Pancreas (tissue), 10 donors: ENCODE measurements at regions not wholly inside any gene's neighbourhood (a gene's known extent, or its start where the extent isn't known, plus 50 kb on each side); places are given as distances from the start of the nearest gene placed in this dataset.
"Not testable (repeated sequence)": the region's sequence is repeated elsewhere in the genome, so short reads cannot be mapped to it uniquely, and the experiment has no call there.

Experiments
- ATAC-seq, 4 donors: fragments of 200-7000 bp; cut with Tn5 transposase; one replicate each; pipeline versions ENCODE4 v1.8.0 to v1.9.1; 2020; ENCODE audit warnings: mild to moderate bottlenecking in 4 of 4, moderate library complexity in 4 of 4
- DNase-seq, 6 donors: peaks; one replicate each; pipeline ENCODE4 v3.0.0-alpha.2; 2020
- FAIRE-seq: peaks from 2 replicates; lab custom pipeline; 2012; peaks lifted over from hg19 to GRCh38; lab: Jason Lieb, UNC
- H3K27ac ChIP-seq, 4 donors: fragments of 200-600 bp; sonication (generic); 1 replicate in 3 of 4; 2 replicates in 1 of 4; pipeline versions ENCODE4 v1.5.0 to v1.8.0; 2020
- H3K27me3 ChIP-seq, 4 donors: fragments of 200-600 bp; one replicate each; pipeline ENCODE4 v1.8.0; 2021
- H3K36me3 ChIP-seq, 3 donors: fragments of 200-600 bp; sonication (generic) in 1 of 3; one replicate each; pipeline versions ENCODE4 v1.5.0 to v1.8.0; 2020 to 2021
- H3K4me1 ChIP-seq, 3 donors: fragments of 200-600 bp; one replicate each; pipeline ENCODE4 v1.8.0; 2021
- H3K4me3 ChIP-seq, 4 donors: fragments of 200-600 bp; sonication (generic) in 2 of 4; one replicate each; pipeline versions ENCODE4 v1.5.0 to v1.8.0; 2020 to 2021
- H3K9me3 ChIP-seq, 4 donors: fragments of 200-600 bp; one replicate each; pipeline ENCODE4 v1.8.0; 2021
- WGBS, 2 donors: extraction: QIAGEN DNeasy Blood & Tissue Kit; methylation state at CpG; one replicate each; pipeline ENCODE4 v1.1.7; 2013; 5-methylcytosine and 5-hydroxymethylcytosine counted together
- intact Hi-C, 3 donors: fragments of 100-400 bp; cut with DNase I; formaldehyde crosslinking; loops; one replicate each; pipeline versions ENCODE4 v1.11.1 to v1.14.2; 2022
- donor health status: healthy with polysubstance abuse.
- donor health status: DM: no; HTN: no; CAD: no; lungs with moderate emphysema.
- donor health status: DM: no; HTN: no; CAD: no.
- donor health status: control.
- donor health status: control.
- donor health status: Bipolar disorder and iron deficiency.
- donor health status: DM: yes; HTN: yes; CAD: no.
- donor health status: DM: no; HTN: no; CAD: no.
- donor health status: DM: no; HTN: no; CAD: no.
- donor health status: DM: yes; HTN: yes; CAD: no.

- H3K4me1 ChIP-seq, H3K36me3 ChIP-seq, intact Hi-C loops, FAIRE-seq, H3K9me3 ChIP-seq, H3K27me3 ChIP-seq: not testable (repeated sequence)
- 1% methylated on average over 48 to 57 of the region's 60 CpGs for WGBS, 2 donors
- Histone ChIP-seq H3K27ac (peak overlapping the region in 2 of 4 donors; percentile 22 to 31), H3K4me3 (peak overlapping the region; percentile 2 to 38 (median 18))
- ATAC-seq = peak; percentile 99 to 100 (median 100)
- DNase-seq = peak; percentile 64 to 95 (median 82)
Measured at GRCh38 chr9:62838024-62838718, 1648.3 kb downstream of the SPATA31A7 start.

- H3K27ac ChIP-seq, H3K36me3 ChIP-seq, H3K9me3 ChIP-seq, H3K4me1 ChIP-seq, FAIRE-seq, H3K4me3 ChIP-seq, DNase-seq, ATAC-seq, intact Hi-C loops: not testable (repeated sequence)
- H3K27me3 ChIP-seq = peaks cover 0 to 10% (median 3%) of the 10 kb centered on the region in 4 donors
- WGBS, 2 donors = 4 to 19% methylated on average over 1 of the region's 2 CpGs
Measured at GRCh38 chr9:62839168-62839567, 1649.3 kb downstream of the SPATA31A7 start.

- DNase-seq = peak in 2 of 6 donors; percentile 48 to 60
- H3K27ac ChIP-seq, H3K4me3 ChIP-seq, H3K9me3 ChIP-seq, H3K36me3 ChIP-seq, ATAC-seq, FAIRE-seq, H3K27me3 ChIP-seq, intact Hi-C loops, H3K4me1 ChIP-seq: not testable (repeated sequence)
- WGBS, 2 donors = 37 to 41% methylated on average over 9 of the region's 9 CpGs
Measured at GRCh38 chr9:62843145-62843544, 1653.3 kb downstream of the SPATA31A7 start.

- FAIRE-seq, H3K36me3 ChIP-seq, H3K27me3 ChIP-seq, H3K4me3 ChIP-seq, H3K9me3 ChIP-seq, intact Hi-C loops, H3K27ac ChIP-seq, H3K4me1 ChIP-seq: not testable (repeated sequence)
- WGBS, 2 donors = 42 to 64% methylated on average over 9 to 13 of the region's 15 CpGs
- DNase-seq (peak in 1 of 6 donors; percentile 24), ATAC-seq (peak in 2 of 4 donors; percentile 11 to 14)
Measured at GRCh38 chr9:62843706-62844290, 1654.0 kb downstream of the SPATA31A7 start.

GRCh38 chr9:62844681-62845185 is 1654.9 kb downstream of the SPATA31A7 start:
- H3K4me1 ChIP-seq, FAIRE-seq, H3K4me3 ChIP-seq, intact Hi-C loops, H3K36me3 ChIP-seq, H3K9me3 ChIP-seq, H3K27ac ChIP-seq, H3K27me3 ChIP-seq: not testable (repeated sequence)
- ATAC-seq (peak in 2 of 4 donors; percentile 42 to 53), DNase-seq (peak in 1 of 6 donors; percentile 70)
- WGBS, 2 donors = 32% methylated on average over 20 to 26 of the region's 27 CpGs

GRCh38 chr9:62848258-62848657 is 1658.4 kb downstream of the SPATA31A7 start:
- H3K9me3 ChIP-seq, DNase-seq, H3K27ac ChIP-seq, H3K4me1 ChIP-seq, FAIRE-seq, intact Hi-C loops, H3K4me3 ChIP-seq, ATAC-seq, H3K36me3 ChIP-seq, H3K27me3 ChIP-seq: not testable (repeated sequence)
- WGBS, 2 donors = 37 to 65% methylated on average over 1 of the region's 2 CpGs

GRCh38 chr9:62849991-62850390 is 1660.2 kb downstream of the SPATA31A7 start:
- H3K27ac ChIP-seq, ATAC-seq, H3K36me3 ChIP-seq, FAIRE-seq, H3K4me3 ChIP-seq, H3K4me1 ChIP-seq, H3K9me3 ChIP-seq, H3K27me3 ChIP-seq, intact Hi-C loops, DNase-seq: not testable (repeated sequence)
- 75 to 77% methylated on average over 15 to 17 of the region's 17 CpGs for WGBS, 2 donors

GRCh38 chr9:62857280-62857679 is 1667.4 kb downstream of the SPATA31A7 start:
- DNase-seq, H3K36me3 ChIP-seq: not testable (repeated sequence)

GRCh38 chr9:62858240-62858639 is 1668.4 kb downstream of the SPATA31A7 start:
- H3K27ac ChIP-seq, H3K4me3 ChIP-seq, ATAC-seq, H3K9me3 ChIP-seq, DNase-seq, intact Hi-C loops, H3K4me1 ChIP-seq, FAIRE-seq, H3K27me3 ChIP-seq, H3K36me3 ChIP-seq: not testable (repeated sequence)
- 55 to 65% methylated on average over 1 of the region's 1 CpG for WGBS, 2 donors

More at GRCh38 chr9:62857280-62857679, 1667.4 kb downstream of the SPATA31A7 start:
- H3K27ac ChIP-seq, FAIRE-seq, ATAC-seq, intact Hi-C loops, H3K9me3 ChIP-seq, H3K4me1 ChIP-seq, H3K27me3 ChIP-seq, H3K4me3 ChIP-seq: not testable (repeated sequence)
- 67 to 72% methylated on average over 9 to 10 of the region's 12 CpGs for WGBS, 2 donors

GRCh38 chr9:62860939-62861860 is 1671.4 kb downstream of the SPATA31A7 start:
- intact Hi-C loops, H3K27ac ChIP-seq, H3K9me3 ChIP-seq, FAIRE-seq, H3K4me3 ChIP-seq, H3K4me1 ChIP-seq, H3K36me3 ChIP-seq, ATAC-seq: not testable (repeated sequence)
- H3K27me3 ChIP-seq = peaks cover 0 to 15% (median 0%) of the 10 kb centered on the region in 4 donors
- WGBS, 2 donors = 72 to 75% methylated on average over 11 of the region's 11 CpGs
- peak in 2 of 6 donors; percentile 52 to 53 for DNase-seq

- intact Hi-C loops, H3K27ac ChIP-seq, FAIRE-seq, DNase-seq, H3K36me3 ChIP-seq, ATAC-seq, H3K4me1 ChIP-seq, H3K4me3 ChIP-seq, H3K9me3 ChIP-seq: not testable (repeated sequence)
- peaks cover 0 to 15% (median 0%) of the 10 kb centered on the region in 4 donors for H3K27me3 ChIP-seq
- 50 to 81% methylated on average over 2 of the region's 2 CpGs for WGBS, 2 donors
Measured at GRCh38 chr9:62862180-62862579, 1672.3 kb downstream of the SPATA31A7 start.
